CD8-positive, alpha-beta memory T cell (primary cell): ENCODE measurements at regions not wholly inside any gene's neighbourhood (a gene's known extent, or its start where the extent isn't known, plus 50 kb on each side); places are given as distances from the start of the nearest gene placed in this dataset.
"Not testable (repeated sequence)": the region's sequence is repeated elsewhere in the genome, so short reads cannot be mapped to it uniquely, and the experiment has no call there.

Source experiments
- CTCF ChIA-PET: fragments of 350-600 bp; sonication (Branson Sonifier 250); formaldehyde crosslinking; loops from one replicate; lab custom pipeline; 2021; ENCODE audit warnings: antibody characterized with exemption; lab: Charles Lee
- POLR2A ChIA-PET: fragments of 350-600 bp; sonication (Branson Sonifier 250); formaldehyde crosslinking; loops from one replicate; lab custom pipeline; 2021; ENCODE audit warnings: antibody characterized with exemption; lab: Charles Lee
- DNase-seq, 5 donors: peaks; one replicate each; pipeline versions ENCODE4 v3.0.0 to v3.0.0-alpha.2; 2020 to 2022; ENCODE audit warnings: mixed read lengths in 1 of 5
- H3K27ac ChIP-seq: one replicate; pipeline ENCODE4 v1.7.0; 2013; ENCODE audit warnings: low read depth, mild to moderate bottlenecking, low read length, moderate library complexity
- H3K27me3 ChIP-seq: 2 replicates; pipeline ENCODE4 v1.7.0; 2013; ENCODE audit warnings: low read length, mild to moderate bottlenecking; ENCODE audit not compliant: insufficient read depth, poor library complexity, severe bottlenecking
- H3K36me3 ChIP-seq: 2 replicates; pipeline ENCODE4 v1.7.0; 2013; ENCODE audit warnings: mild to moderate bottlenecking, low read length, moderate library complexity; ENCODE audit not compliant: insufficient read depth
- H3K4me1 ChIP-seq: 2 replicates; pipeline ENCODE4 v1.7.0; 2013; ENCODE audit warnings: mild to moderate bottlenecking, low read length, moderate library complexity; ENCODE audit not compliant: insufficient read depth
- H3K4me3 ChIP-seq: 2 replicates; pipeline ENCODE4 v1.7.0; 2013; ENCODE audit warnings: mild to moderate bottlenecking, low read length
- H3K9me3 ChIP-seq: 2 replicates; pipeline ENCODE4 v1.7.0; 2013; ENCODE audit warnings: mild to moderate bottlenecking, low read length
- H3K27ac Mint-ChIP-seq, 8 donors: one replicate each; pipeline ENCODE4 v1.8.0; 2020 to 2021; ENCODE audit warnings: mixed read lengths in 8 of 8, mild to moderate bottlenecking in 6 of 8, inconsistent platforms in 3 of 8, moderate library complexity in 3 of 8
- H3K27me3 Mint-ChIP-seq, 2 donors: one replicate each; pipeline ENCODE4 v1.8.0; 2020 to 2021; ENCODE audit warnings: mixed read lengths in 2 of 2, mild to moderate bottlenecking in 1 of 2, moderate library complexity in 1 of 2
- H3K36me3 Mint-ChIP-seq, 3 donors: one replicate each; pipeline ENCODE4 v1.8.0; 2020 to 2021; ENCODE audit warnings: mixed read lengths in 3 of 3, inconsistent platforms in 1 of 3, mild to moderate bottlenecking in 1 of 3
- H3K4me1 Mint-ChIP-seq, 3 donors: one replicate each; pipeline ENCODE4 v1.8.0; 2020 to 2021; ENCODE audit warnings: mixed read lengths in 3 of 3, inconsistent platforms in 1 of 3, mild to moderate bottlenecking in 1 of 3
- H3K4me3 Mint-ChIP-seq, 7 donors: one replicate each; pipeline ENCODE4 v1.8.0; 2020 to 2021; ENCODE audit warnings: mixed read lengths in 7 of 7, mild to moderate bottlenecking in 6 of 7, moderate library complexity in 4 of 7, inconsistent platforms in 2 of 7
- H3K9me3 Mint-ChIP-seq, 5 donors: one replicate each; pipeline ENCODE4 v1.8.0; 2020 to 2022; ENCODE audit warnings: mixed read lengths in 5 of 5, mild to moderate bottlenecking in 3 of 5, moderate library complexity in 2 of 5, inconsistent platforms in 1 of 5

DNA sequence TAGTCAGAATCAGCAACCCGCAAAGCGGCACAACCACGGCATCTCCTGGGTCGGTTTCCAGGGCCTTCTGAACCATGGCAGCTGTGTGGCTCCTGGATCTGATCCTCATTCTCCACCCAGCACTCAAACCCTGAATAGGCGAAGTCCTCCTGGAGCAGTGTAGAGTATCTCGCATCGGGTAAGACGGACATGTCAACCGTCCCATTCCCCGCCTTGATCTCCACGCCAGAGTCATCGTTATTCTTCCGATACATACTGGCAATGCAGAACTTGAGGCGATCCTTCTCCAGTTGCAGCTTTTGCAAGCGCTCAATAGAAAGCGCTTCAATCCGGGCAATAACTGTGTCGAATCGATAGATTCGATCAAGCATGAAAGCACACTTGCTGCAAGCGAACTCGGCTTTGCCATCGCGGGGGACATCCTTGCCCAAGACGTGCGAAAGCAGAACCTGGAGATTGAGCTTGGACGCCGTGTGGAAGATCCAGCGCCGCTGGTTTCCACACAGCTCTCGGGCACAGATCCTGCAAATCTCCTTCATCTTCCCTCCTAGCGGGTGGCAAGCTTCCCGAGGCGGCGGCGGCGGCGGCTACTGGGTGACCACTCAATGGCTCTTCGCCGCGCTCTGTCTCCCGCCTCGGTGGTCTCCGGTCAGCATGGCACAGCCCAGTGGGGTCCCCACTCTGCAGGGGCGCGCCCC, 142.9 kb downstream of the NBPF8 start:
- H3K27me3 Mint-ChIP-seq, H3K9me3 Mint-ChIP-seq, H3K4me1 ChIP-seq, H3K36me3 ChIP-seq, H3K4me3 ChIP-seq, H3K27me3 ChIP-seq, H3K36me3 Mint-ChIP-seq, H3K9me3 ChIP-seq, POLR2A ChIA-PET, CTCF ChIA-PET, H3K27ac ChIP-seq, DNase-seq: not testable (repeated sequence)
- Mint-ChIP-seq H3K4me1 (peaks cover 7 to 14% (median 11%) of the 10 kb centered on the region in 3 donors), H3K27ac (peak overlapping the region in 2 of 8 donors; percentile 29 to 63), H3K4me3 (peak overlapping the region; percentile 62 to 88 (median 75))

DNA sequence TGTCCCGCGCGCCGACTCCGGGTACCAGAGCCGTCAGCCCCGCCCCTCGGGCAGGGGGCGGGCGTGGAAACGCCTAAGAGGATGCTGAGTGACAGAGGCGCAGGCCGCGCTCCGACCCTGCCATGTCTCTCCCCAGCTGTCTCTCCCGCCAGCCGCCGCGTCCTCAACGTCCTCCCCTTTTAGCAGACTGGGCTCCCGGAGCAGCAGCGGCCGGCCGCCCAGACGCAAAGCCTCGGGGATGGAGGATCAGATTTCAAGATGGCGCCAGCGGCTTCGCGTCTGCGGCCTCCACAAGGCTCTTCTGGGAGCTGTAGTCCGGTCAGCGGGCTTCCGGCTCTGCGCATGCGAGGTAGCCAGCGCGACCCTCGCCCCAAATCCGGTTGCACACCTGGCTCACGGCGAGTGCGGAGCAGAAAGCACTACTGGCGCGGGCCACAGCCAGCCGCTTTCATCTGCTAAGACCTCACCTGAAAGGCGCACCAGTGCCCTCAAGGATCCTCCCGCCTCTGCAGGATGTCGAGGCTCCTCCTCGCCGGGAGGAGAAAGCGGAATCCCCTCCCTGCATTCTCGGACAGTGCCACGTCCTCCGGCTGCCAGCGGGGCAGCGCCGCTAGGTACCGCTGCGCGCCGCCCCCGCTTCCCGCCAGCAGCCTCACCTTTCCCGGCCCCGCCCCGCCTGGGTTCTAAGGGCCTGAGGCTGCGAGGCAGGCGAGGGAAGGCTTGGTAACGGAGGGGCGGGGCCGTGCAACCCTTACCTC, 143.6 kb downstream of the NBPF8 start:
- H3K27me3 Mint-ChIP-seq, H3K36me3 ChIP-seq, H3K36me3 Mint-ChIP-seq, CTCF ChIA-PET, H3K9me3 ChIP-seq, H3K9me3 Mint-ChIP-seq, POLR2A ChIA-PET, H3K4me3 ChIP-seq, H3K27me3 ChIP-seq, H3K4me1 ChIP-seq, H3K27ac ChIP-seq: not testable (repeated sequence)
- DNase-seq: peak; percentile 34 to 72 (median 69)
- Mint-ChIP-seq H3K4me1 (peaks cover 7 to 14% (median 11%) of the 10 kb centered on the region in 3 donors), H3K4me3 (peak overlapping the region; percentile 70 to 91 (median 78)), H3K27ac (peak overlapping the region in 2 of 8 donors; percentile 70 to 75)

DNA sequence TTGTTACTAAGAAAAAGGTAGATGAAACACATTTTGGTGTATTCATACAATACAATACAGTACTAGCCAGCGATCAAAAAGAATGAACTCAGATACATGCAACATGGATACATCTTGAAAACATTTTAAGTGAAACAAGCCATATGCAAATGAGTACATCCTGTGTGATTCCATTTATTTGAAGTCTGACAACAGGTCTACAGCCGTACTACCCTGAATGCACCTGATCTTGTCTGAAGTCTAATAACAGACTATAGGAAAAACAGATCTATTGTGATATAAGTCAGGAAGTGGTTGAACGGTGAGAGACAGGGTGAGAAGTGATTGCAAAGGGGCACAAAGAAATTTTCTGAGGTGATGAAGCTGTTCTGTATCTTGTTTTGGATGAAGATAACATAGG, 146.9 kb downstream of the NBPF8 start:
- H3K36me3 Mint-ChIP-seq, H3K4me3 ChIP-seq, H3K4me1 Mint-ChIP-seq, H3K27ac ChIP-seq, H3K27me3 ChIP-seq, POLR2A ChIA-PET, H3K4me1 ChIP-seq, H3K36me3 ChIP-seq, H3K9me3 Mint-ChIP-seq, H3K27me3 Mint-ChIP-seq, CTCF ChIA-PET, H3K9me3 ChIP-seq: not testable (repeated sequence)
- DNase-seq: peak in 4 of 5 donors; percentile 1 to 69 (median 50)
- Mint-ChIP-seq H3K27ac (peak overlapping the region in 2 of 8 donors; percentile 47 to 51), H3K4me3 (peak overlapping the region in 3 of 7 donors; percentile 13 to 55 (median 19))

DNA sequence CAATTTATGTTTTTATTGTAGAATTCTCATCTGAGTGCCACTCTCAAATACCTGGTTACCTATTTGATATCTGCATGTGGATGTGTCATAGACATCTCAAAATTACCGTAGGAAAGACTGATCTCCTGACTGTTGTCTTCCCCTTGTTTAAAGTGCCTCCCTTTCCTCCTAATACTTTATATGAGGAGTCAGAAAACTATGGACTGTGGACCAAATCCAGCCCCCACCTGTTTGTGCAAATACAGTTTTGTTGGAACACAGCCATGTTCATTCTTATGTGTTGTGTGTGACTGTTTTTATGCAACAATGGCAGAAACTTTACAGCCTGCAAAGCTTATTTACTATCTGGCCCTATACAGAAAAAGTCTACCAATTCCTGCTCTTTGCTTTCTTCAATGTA, 150.6 kb downstream of the NBPF8 start:
- CTCF ChIA-PET, H3K27ac ChIP-seq, H3K4me3 ChIP-seq, H3K9me3 ChIP-seq, H3K27me3 Mint-ChIP-seq, H3K9me3 Mint-ChIP-seq, POLR2A ChIA-PET, H3K36me3 ChIP-seq, H3K36me3 Mint-ChIP-seq, H3K27me3 ChIP-seq, DNase-seq, H3K4me1 ChIP-seq, H3K4me1 Mint-ChIP-seq, H3K27ac Mint-ChIP-seq, H3K4me3 Mint-ChIP-seq: not testable (repeated sequence)

DNA sequence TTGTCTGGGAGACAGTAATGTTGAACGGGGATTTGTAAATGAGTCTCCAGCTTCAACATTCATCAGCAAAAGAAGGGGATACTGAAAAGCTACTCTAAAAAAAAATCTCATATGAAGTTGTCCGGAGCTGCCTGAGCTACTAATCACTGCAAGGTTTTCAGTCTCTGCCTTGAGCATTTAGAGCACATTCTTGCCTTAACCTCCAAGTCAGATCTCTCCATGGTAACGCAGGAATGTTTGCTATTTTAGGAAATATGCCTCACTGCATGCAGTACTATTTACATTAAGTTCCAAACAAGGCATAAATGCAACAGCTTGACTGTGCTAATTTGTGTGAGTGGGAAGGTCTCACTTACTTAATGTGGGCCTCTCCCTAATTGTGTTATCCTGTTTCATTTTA, 152.8 kb downstream of the NBPF8 start:
- H3K27me3 ChIP-seq, DNase-seq, H3K4me3 ChIP-seq, POLR2A ChIA-PET, H3K27ac Mint-ChIP-seq, H3K36me3 Mint-ChIP-seq, H3K4me1 ChIP-seq, H3K27ac ChIP-seq, H3K4me3 Mint-ChIP-seq, H3K9me3 Mint-ChIP-seq, H3K4me1 Mint-ChIP-seq, H3K9me3 ChIP-seq, H3K36me3 ChIP-seq, CTCF ChIA-PET, H3K27me3 Mint-ChIP-seq: not testable (repeated sequence)

DNA sequence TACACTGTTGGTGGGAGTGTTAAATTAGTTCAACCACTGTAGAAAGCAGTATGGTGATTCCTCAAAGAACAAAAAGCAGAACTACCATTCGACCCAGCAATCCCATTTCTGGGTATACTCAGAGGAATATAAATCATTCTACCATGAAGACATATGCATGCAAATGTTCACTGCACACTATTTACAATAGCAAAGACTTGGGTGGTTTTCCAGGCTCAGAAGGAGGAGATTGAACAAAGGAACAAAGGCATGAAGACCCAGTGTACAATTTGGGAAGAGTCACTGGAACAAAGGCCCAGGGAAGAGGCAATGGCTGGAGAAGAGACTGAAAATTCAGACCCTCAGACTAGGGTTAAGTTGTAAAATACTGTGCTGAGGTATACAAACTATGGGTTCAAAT, 148.5 kb upstream of the NBPF26 start:
- DNase-seq, POLR2A ChIA-PET, H3K27me3 Mint-ChIP-seq: not testable (repeated sequence)

DNA sequence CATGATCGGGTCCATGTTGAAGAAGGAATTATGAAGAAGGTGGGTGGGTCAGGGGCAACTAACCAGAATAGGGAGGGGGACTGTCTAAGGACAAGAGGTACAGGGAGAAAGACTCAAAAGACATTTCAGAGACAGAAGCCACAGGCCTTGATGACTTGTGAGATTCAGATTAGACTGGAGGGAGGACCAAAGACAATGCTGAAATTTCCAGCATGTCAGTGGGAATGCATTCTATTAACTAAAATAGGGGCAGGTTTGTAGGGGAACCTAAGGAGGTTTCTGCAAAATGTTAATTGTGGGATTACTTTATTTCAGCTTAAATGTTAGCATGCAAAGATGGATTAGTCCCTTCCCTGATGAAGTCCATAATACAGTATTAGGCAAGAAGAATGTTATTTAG, 141.6 kb upstream of the NBPF26 start:
- H3K36me3 Mint-ChIP-seq, H3K36me3 ChIP-seq, H3K9me3 ChIP-seq, H3K4me1 Mint-ChIP-seq, H3K27me3 ChIP-seq, POLR2A ChIA-PET, H3K4me1 ChIP-seq, H3K27ac Mint-ChIP-seq, CTCF ChIA-PET, H3K4me3 ChIP-seq, H3K9me3 Mint-ChIP-seq, DNase-seq, H3K4me3 Mint-ChIP-seq, H3K27me3 Mint-ChIP-seq, H3K27ac ChIP-seq: not testable (repeated sequence)

More for the DNA sequence above, 148.5 kb upstream of the NBPF26 start:
- H3K36me3 ChIP-seq, H3K27ac ChIP-seq, CTCF ChIA-PET, H3K4me1 ChIP-seq, H3K9me3 Mint-ChIP-seq, H3K9me3 ChIP-seq, H3K4me3 ChIP-seq, H3K27ac Mint-ChIP-seq, H3K4me3 Mint-ChIP-seq, H3K36me3 Mint-ChIP-seq, H3K27me3 ChIP-seq, H3K4me1 Mint-ChIP-seq: not testable (repeated sequence)

DNA sequence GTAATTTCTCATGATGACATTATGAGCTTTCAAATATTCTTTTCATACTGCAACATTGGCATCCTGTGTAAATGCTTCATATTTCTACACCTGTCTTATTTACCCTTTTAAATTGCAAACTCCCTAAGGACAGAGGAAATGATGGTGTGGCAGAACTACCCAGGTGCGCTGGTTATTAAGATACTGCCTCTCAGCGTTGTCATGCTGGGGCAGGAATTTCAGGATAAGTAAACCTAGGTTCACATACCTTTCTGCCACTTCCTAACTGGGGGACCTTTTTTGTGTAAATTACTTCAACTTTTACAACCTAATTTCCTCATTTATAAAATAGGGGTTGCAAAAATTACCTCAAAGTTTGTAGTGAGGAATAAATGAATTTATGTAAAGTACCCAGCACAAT, 137.7 kb upstream of the NBPF26 start:
- DNase-seq, H3K36me3 Mint-ChIP-seq, H3K9me3 Mint-ChIP-seq, H3K27me3 Mint-ChIP-seq, H3K4me1 ChIP-seq, H3K27ac Mint-ChIP-seq, POLR2A ChIA-PET, H3K27ac ChIP-seq, H3K36me3 ChIP-seq, H3K27me3 ChIP-seq, CTCF ChIA-PET, H3K4me3 ChIP-seq, H3K4me1 Mint-ChIP-seq, H3K9me3 ChIP-seq, H3K4me3 Mint-ChIP-seq: not testable (repeated sequence)
